GM19351 (cell line): ENCODE measurements at regions not wholly inside any gene's neighbourhood (a gene's known extent, or its start where the extent isn't known, plus 50 kb on each side); places are given as distances from the start of the nearest gene placed in this dataset.
"Not testable (repeated sequence)": the region's sequence is repeated elsewhere in the genome, so short reads cannot be mapped to it uniquely, and the experiment has no call there.

Experiments used
- ATAC-seq: cut with Tn5 transposase; IDR thresholded peaks from one replicate; pipeline ENCODE4 v1.9.1; 2021; ENCODE audit warnings: mild to moderate bottlenecking, moderate library complexity; ENCODE audit not compliant: unreplicated experiment

DNA sequence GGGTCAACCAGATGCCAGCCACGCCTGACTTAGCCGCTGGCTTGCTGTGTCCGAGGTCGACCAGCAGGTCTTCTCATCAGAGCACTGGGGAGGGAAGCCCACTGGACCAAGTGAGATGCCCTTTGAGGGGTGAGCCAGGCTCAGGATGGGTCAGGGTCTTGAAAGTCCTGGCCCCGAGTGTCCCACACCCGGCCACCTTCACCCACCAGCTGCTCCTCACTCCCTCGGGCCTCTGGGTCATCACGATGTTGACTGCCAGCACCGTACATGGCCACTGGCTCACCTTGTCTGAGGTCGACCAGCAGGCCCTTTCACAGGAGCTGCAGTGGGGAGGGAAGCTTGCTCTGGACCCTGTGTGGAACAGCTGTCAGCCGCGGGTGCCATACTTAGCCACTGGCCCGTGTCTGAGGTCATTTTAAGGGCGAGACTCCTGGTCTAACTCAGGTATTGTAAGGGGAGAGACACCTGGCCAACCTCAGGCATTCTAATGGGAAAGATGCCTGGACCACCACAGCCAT lies 1361.3 kb downstream of the UQCRFS1 start:
- no peak for ATAC-seq

DNA sequence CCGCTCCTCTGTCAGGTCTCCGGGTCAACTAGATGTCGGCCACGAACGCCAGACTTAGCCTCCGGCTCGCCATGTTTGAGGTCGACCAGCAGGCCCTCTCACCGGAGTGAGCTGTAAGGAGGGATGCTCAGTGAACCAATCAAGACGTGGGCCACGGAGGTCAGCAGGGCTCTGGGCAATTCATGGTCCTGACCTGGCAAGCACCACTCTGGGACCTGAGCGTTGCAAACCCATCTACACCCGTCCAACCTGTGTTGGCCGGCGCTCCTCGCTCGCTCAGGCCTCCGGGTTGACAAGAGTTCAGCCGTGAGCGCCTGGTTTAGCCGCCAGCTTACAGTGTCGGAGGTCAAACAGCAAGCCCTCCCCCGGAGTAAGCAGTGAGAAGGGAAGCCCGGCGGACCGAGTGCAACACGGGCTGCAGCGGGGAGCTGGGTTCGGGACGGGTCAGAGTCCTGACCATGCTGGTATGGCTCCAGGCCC lies 1361.9 kb downstream of the UQCRFS1 start:
- ATAC-seq, result no peak

DNA sequence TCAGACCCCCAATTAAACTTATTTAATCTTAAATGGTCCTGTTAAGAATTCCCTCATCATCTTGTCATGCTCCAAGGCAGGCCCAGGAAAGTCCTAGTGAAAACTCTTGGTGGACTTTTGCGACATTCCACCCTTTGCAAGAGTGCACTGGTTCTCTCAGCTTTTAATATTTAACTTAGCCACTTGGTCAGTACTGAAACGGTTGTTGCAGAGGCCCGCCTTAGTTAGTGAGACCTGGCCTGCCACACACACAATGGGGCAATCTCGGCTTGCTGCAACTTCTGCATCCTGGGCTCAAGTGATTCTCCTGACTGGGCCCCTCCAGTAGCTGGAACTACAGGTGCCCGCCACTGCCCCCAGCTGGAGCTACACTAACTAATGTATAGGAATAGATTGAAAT lies 1366.0 kb downstream of the UQCRFS1 start:
- no peak for ATAC-seq

DNA sequence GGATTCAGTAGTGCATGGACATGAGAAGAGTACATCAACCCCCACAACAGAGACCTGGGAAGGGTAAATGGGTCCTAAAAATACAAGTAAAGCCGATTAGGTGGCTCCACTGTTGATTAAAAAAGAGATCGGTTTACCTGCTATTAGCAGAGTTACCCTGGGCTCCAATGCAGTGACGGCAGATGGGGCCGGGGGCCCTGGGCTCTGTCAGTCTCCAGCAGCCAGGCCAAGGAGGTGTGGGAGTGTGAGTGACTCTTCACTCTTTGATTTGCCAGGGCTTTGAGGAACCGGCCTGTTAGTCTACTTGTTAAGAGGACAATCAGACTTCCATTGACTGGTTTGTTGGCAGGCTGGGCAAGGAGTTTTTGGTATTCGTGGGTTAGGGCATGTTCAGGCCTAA lies 1368.7 kb downstream of the UQCRFS1 start:
- no peak for ATAC-seq

DNA sequence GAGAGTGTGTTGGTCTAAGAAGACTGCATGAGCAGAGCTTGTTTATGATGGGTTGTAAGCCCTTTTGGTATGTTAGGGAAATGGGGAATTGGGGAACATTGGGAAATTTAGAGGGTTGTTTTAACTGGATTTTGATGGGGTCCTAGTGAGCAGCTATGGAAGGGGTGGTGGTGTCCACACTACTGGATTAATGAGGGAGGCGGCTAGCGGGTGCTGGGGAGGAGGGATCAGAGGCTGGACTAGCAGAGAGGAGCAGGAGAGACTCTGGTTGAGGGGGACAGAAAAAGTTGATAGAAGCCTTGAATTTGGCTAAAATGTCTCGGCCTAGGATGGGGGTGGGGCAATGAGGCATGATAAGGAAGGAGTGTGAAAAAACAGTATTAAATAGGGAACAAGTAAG lies 1369.1 kb downstream of the UQCRFS1 start:
- no peak for ATAC-seq

DNA sequence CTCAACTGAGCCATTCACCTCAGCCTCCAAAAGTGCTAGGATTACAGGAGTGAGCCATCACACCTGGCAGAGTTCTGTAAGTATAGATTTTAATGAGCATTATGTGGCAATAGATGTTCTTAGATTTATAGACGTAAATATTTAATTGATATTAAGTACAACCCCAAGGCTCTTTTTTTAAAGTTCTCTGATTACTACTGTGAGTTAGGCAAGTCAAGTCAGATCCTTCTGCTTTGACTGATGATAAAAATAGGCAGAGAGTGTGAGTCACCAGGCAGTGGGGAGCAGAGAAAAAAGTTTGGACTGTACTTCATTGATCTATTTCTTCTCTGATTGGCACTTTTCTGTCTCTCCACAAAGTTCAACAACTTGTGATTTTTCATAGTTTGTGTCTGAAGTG lies 1379.9 kb downstream of the UQCRFS1 start:
- ATAC-seq, result no peak

DNA sequence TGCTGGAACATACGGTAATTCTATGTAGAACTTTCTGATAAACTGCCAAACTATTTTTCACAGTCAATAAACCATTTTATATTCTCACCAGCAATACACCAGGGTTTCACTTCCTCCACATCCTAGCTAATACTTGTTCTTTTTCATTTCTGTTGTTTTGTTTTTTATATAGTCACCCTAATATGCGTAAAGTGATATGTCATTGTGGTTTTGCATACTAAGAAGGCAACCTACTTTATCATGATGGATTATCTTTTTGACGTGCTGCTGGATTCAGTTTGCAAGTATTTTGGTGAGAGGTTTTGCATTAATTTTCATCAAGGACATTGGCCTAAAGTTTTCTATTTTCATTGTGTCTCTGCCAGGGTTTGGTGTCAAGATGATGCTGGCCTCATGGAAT lies 1384.1 kb downstream of the UQCRFS1 start:
- ATAC-seq, result no peak

DNA sequence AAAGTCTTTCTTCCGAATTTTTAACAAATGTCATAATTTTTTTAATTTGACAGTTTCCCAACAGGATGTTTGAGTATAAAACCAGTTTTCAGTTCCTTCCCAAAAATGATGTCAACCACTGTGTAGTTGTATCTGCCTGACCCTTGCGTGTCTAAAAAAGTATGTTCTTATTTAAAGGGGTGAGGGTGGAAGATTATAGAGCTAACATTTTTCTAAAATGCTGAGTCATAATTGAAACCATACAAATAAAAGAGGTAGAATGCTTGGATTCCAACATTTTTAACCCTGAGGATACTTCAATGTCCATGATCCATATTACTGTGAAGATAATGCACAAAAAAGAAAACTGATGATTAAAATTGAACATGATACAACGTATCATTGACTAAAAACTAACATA lies 1388.8 kb downstream of the UQCRFS1 start:
- ATAC-seq, result no peak

DNA sequence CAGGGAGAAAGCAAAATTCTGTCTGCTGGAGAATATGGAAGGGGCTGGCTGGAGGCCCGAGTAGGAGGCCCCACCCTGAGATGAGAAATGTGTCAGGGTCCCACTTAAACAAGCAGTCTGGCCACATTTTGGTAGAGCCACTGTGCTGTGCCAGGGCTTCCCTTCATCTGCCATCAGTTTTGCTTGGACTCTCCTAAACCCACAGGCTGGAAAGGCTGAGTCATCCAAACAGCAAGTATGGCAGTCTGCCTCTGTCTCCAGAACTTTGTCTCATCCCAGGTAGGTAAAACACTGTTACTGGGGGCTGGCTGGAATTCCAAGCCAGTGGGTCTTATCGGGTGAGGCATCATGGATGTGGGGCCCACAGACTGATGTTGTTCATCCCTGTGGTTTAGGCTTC lies 1390.6 kb downstream of the UQCRFS1 start:
- ATAC-seq, result no peak

DNA sequence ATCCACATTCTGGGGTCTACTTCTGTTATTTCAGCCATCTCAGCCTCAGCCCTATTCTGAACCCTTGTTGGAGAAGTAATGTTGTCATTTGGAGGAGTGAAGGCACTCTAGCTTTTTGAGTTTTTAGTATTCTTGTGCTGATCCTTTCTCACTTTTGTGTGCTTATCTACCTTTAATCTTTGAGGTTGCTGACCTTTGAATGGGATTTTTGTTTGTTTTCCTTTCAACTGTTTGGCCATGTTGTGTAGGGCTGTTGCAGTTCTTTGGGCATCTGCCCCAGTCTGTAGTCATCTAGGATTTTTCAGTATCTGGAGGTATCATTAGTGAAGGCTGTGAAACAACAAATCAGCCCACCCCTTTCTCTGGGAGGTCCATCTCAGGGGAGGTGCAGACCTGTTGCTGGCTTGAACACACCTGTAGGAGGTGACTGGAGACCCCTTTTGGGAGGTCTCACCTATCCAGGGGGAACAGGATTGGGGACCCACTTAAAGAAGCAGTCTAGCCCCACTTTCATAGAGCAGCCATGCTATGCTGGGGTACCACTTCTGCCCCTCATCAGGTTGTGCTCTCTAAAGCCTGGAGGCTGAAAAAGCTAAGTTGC lies 1391.4 kb downstream of the UQCRFS1 start:
- ATAC-seq, result no peak

DNA sequence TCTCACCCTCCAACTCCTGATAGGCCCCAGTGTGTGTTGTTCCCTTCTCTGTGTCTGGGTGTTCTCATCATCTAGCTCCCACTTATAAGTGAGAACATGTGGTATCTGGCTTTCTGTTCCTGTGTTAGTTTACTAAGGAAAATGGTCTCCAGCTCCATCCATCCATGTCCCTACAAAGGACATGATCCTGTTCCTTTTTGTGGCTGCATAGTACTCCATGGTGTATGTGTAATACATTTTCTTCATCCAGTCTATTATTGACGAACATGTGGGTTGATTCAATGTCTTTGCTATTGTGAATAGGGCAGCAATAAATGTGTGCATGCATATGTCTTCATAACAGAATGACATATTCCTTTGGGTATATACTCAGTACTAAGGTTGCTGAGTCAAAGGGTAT lies 1397.0 kb downstream of the UQCRFS1 start:
- ATAC-seq, result no peak

DNA sequence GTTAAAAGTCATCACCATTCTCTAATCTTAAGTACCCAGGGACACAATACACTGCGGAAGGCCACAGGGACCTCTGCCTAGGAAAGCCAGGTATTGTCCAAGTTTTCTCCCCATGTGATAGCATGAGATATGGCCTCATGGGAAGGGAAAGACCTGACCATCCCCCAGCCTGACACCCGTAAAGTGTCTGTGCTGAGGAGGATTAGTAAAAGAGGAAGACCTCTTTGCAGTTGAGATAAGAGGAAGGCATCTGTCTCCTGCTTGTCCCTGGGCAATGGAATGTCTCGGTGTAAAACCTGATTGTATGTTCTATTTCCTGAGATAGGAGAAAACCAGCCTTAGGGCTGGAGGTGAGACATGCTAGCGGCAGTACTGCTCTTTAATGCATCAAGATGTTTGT lies 1398.1 kb downstream of the UQCRFS1 start:
- ATAC-seq, result not testable (repeated sequence)

DNA sequence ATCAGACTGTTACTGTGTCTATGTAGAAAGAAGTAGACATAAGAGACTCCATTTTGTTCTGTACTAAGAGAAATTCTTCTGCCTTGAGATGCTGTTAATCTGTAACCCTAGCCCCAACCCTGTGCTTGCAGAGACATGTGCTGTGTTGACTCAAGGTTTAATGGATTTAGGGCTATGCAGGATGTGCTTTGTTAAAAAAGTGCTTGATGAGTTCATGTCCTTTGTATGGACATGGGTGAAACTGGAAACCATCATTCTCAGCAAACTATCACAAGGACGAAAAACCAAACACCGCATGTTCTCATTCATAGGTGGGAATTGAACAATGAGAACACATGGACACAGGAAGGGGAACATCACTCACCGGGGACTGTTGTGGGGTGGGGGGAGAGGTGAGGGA lies 1398.7 kb downstream of the UQCRFS1 start:
- ATAC-seq, result not testable (repeated sequence)

DNA sequence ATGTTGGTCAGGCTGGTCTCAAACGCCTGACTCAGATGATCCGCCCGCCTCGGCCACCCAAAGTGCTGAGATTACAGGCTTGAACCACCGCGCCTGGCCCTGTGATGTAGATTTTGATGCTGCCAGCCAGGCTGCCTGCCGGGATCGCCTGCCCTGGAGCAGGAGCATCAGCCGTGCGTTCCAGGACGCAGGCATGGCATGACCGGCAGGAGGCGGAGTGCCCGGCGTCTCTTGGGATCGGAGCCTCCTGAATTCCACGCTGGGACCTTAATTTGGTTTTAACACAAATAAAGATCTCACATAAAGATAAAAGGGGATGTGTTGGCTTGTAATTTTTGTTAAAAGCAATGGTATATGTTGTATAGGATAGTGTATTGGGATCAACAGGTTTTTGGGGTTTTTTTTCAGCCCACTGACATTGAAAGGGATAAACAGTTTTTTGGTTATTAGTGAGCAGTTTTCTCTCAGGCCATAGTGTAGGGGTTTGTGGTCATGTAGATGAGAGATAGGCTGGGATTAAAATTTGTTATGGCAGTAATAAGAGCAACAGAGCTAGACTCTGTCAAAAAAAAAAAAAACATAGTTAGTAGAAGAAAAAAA lies 1406.4 kb downstream of the UQCRFS1 start:
- ATAC-seq, result no peak

DNA sequence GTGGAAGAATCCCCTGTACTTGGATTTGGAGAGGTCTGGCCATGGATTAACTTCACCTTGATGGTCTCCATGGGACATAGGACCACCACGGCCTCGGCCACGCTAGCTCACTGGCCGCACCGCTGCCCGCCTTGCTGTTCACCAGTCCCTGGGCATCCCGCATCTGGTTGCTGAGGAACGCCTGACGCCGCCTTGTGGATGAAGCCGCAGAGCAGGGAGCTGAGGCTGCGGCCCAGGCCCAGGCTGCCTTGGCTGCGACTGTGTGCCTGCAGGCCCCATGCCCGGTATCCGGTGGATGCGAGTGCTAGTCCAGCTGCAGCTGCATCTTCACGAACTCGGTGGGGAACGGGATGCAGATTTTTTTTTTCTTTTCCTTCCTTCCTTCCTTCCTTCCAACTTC lies 1407.1 kb downstream of the UQCRFS1 start:
- no peak for ATAC-seq

DNA sequence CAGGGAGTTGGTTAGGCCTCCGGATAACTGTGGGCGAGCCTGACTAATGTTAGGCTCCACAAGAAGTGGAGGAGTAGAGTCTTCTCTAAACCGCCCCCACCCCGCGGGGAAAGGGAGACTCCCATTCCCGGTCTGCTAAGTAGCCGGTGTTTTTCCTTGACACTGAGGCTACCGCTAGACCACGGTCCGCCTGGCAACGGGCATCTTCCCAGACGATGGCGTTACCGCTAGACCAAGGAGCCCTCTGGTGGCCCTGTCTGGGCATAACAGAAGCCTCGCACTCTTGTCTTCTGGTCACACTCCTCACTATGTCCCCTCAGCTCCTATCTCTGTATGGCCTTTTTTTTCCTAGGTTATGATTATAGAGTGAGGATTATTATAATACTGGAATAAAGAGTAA lies 1410.7 kb downstream of the UQCRFS1 start:
- ATAC-seq, result not testable (repeated sequence)

DNA sequence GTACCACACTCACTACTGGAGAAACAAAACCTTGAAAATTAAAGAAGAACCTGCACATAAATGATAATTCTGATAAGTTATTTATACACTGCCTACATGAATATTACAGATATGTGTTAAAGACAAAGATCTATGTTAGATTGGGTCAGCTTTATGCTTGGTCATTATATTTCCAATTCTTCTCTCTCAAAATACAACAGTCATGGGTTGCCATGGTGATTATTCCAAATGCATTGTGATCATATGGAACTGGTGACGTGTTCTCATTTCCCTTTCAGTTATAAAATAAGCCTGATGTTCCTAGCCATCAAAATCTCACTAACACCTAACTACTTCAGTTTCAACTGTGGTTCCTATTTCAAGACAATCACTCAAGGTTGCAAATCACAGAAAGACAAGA lies 1416.4 kb downstream of the UQCRFS1 start:
- no peak for ATAC-seq

DNA sequence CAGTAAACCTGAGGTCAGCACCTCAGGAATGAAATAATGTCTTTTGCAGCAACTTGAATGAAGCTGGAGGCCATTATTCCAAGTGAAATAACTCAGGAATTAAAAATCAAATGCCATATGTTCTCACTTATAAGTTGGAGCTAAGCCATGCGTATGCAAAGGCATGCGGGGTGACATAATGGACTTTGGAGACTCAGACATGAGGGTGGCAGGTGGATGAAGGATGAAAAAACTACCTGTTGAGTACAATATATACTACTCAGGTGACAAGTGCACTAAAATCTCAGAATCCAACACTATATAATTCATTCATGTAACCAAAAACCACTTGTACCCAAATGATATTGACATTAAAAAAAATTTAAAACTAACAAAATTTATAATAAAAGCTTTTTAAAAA lies 1416.9 kb downstream of the UQCRFS1 start:
- no peak for ATAC-seq

DNA sequence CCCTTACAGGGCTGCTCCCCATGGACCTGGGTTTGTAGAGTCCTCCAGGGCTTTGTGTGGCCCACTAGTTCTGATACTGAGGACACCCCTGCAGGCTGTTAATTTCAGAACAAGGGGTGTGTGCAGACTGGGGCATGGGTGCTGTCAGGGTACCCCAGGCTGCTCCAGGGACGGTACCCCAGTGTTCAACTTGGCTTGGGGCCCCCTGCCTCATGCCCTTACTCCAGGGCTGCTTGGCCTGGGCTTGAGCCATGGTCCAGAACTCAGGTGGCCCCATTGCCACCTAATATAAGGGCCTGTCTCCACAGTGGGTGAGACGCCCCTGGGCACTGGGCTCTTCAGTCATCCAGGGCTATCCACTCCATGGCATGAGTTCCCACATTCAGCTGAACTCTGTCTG lies 1417.6 kb downstream of the UQCRFS1 start:
- ATAC-seq, result no peak

DNA sequence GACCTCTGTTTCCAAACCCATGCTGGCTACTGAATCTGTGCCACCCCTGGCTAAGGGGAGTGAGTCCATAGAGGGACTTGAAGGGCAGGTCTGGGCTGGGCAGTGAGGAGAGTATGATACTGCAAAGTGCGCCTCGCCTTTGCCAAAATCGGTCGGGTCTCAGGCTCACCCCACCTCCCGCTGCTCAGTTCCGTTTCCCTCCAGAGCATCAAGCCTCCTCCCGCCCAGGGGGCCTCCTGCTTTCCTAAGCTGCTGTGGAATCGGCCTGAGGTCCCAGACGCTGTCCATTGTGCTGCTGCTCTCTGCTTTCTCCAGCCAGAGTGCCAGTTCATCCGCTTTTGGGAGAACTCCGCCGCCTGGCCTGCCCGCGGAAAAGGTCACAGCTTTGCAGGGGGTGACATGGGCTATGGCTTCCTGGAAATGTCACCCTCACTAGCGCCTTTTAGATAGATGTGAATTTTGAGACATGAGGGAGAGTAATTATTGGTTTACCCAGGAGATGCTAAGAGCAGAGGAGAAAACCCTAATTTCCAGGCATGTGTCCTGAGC lies 1418.4 kb downstream of the UQCRFS1 start:
- ATAC-seq, result peak; percentile 6

DNA sequence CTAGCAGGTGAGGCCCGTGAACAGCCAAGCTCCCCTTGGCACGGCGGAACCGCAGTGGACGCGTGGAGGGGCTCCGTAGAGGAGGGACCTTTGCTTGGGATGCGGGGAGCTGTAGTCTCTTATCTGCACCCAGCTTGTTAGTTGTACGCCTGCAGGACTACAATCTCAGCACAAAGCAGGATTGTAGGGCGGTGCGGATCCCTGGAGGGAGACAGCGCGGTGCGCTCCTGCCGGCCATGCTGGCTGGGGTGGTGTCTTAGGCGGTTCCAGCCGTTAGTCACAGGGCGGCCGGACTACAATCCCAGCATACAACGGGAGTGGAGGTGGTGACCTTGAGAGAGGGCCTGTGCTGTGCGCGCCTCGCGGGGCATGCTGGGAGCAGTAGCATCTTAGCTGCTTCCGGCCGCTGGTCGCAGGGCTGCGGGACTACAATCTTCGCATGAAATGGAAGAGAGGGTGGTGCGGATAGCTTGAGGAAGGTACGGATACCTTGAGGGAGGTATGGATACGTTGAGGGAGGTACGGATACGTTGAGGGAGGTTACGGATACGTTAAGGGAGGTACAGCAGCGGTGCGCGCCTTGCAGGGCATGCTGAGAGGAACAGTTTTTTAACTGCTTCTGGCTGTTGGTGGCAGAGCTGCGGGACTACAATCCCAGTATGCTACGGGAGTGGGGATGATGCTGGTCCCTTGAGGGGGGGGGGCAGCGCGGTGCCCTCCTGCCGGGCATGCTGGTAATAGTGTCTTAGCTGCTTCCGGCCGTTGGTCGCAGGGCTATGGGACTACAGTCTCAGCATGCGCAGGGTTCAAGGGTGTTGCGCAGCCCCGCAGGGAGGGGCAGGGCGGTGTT lies 1419.1 kb downstream of the UQCRFS1 start:
- ATAC-seq, result peak; percentile 87
